GM19025 (cell line): ENCODE measurements at regions not wholly inside any gene's neighbourhood (a gene's known extent, or its start where the extent isn't known, plus 50 kb on each side); places are given as distances from the start of the nearest gene placed in this dataset.
"Not testable (repeated sequence)": the region's sequence is repeated elsewhere in the genome, so short reads cannot be mapped to it uniquely, and the experiment has no call there.

Experiments used
- ATAC-seq: cut with Tn5 transposase; IDR thresholded peaks from one replicate; pipeline ENCODE4 v1.9.1; 2021; ENCODE audit warnings: mild to moderate bottlenecking, low read depth, moderate library complexity; ENCODE audit not compliant: unreplicated experiment

- ATAC-seq: no peak
These were observed 1277.0 kb upstream of the SLC39A10 start for GRCh38 chr2:194380011-194380410.

- not testable (repeated sequence) for ATAC-seq
These were observed 1289.6 kb upstream of the SLC39A10 start for GRCh38 chr2:194367390-194367789.

GRCh38 chr2:194363878-194364277 is 1293.1 kb upstream of the SLC39A10 start:
- ATAC-seq: no peak

- no peak for ATAC-seq
These were observed 1293.7 kb upstream of the SLC39A10 start for GRCh38 chr2:194363295-194363694.

- ATAC-seq: no peak
These were observed 1304.5 kb upstream of the SLC39A10 start for GRCh38 chr2:194352505-194352904.

- ATAC-seq: no peak
These were observed 1310.8 kb upstream of the SLC39A10 start for GRCh38 chr2:194346193-194346592.

GRCh38 chr2:194345347-194345746 is 1311.7 kb upstream of the SLC39A10 start:
- ATAC-seq: no peak

GRCh38 chr2:194343167-194343566 is 1313.9 kb upstream of the SLC39A10 start:
- no peak for ATAC-seq

GRCh38 chr2:194332799-194333490 is 1324.1 kb upstream of the SLC39A10 start:
- ATAC-seq: no peak

GRCh38 chr2:194328456-194328855 is 1328.6 kb upstream of the SLC39A10 start:
- no peak for ATAC-seq

- no peak for ATAC-seq
These were observed 1329.7 kb upstream of the SLC39A10 start for GRCh38 chr2:194327196-194327888.

- no peak for ATAC-seq
These were observed 1333.3 kb upstream of the SLC39A10 start for GRCh38 chr2:194323740-194324139.

GRCh38 chr2:194320520-194320919 is 1336.5 kb upstream of the SLC39A10 start:
- ATAC-seq: no peak

- ATAC-seq: no peak
These were observed 1337.6 kb upstream of the SLC39A10 start for GRCh38 chr2:194319222-194319992.

GRCh38 chr2:194314042-194314441 is 1343.0 kb upstream of the SLC39A10 start:
- ATAC-seq: no peak

- ATAC-seq: no peak
These were observed 1352.8 kb upstream of the SLC39A10 start for GRCh38 chr2:194304191-194304590.

- ATAC-seq: no peak
These were observed 1355.1 kb upstream of the SLC39A10 start for GRCh38 chr2:194301946-194302345.

GRCh38 chr2:194294156-194294555 is 1362.9 kb upstream of the SLC39A10 start:
- no peak for ATAC-seq

- ATAC-seq: no peak
These were observed 1365.9 kb upstream of the SLC39A10 start for GRCh38 chr2:194291104-194291503.

- ATAC-seq: no peak
These were observed 1367.2 kb upstream of the SLC39A10 start for GRCh38 chr2:194289712-194290346.

- ATAC-seq: not testable (repeated sequence)
These were observed 1380.4 kb upstream of the SLC39A10 start for GRCh38 chr2:194276667-194277066.
